ENCODE measurements at regions not wholly inside any gene's neighbourhood (a gene's known extent, or its start where the extent isn't known, plus 50 kb on each side); places are given as distances from the start of the nearest gene placed in this dataset.
"Not testable (repeated sequence)": the region's sequence is repeated elsewhere in the genome, so short reads cannot be mapped to it uniquely, and the experiment has no call there.

DNA sequence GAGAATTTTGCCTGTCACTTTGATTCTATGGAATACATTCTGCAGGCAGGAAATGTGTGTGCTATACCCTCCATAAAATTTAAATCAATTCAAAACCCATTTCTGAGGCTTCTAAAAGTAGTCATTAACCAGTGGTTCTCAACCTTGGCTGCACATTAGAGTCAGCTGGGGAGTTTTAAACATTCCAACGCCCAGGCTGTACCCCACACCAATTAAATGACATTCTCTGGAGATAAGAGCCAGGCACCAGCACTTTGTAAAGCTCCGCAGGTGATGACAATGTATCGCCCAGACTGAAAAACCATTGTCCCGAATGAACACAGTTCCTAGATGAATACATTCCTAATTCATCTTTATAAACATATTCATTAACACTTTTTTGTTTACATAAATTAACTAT lies 110.6 kb upstream of the MB21D2 start:
- ChIA-PET CTCF (no interaction called here), POLR2A (no interaction called here)
- TF ChIP-seq L3MBTL2 (conservative IDR thresholded peaks at IDR 0.05) (no peak), HDGF (IDR thresholded peaks at IDR 0.05; ENCODE audit: borderline replicate concordance) (no peak), ELF4 (IDR thresholded peaks at IDR 0.05) (no peak), FOXA1 (IDR thresholded peaks at IDR 0.05) (no peak), FOXM1 (IDR thresholded peaks at IDR 0.05; ENCODE audit: borderline replicate concordance) (no peak)

GRCh38 chr3:193029800-193030199 lies 112.1 kb upstream of the MB21D2 start:
- DNase-seq (ENCODE audit: extremely low spot score), result no peak

More for the DNA sequence above, 110.6 kb upstream of the MB21D2 start:
- DNase-seq (ENCODE audit: extremely low spot score), result no peak

GRCh38 chr3:193030276-193030675 lies 112.6 kb upstream of the MB21D2 start:
- TF ChIP-seq L3MBTL2 (conservative IDR thresholded peaks at IDR 0.05) (no peak), PKNOX1 (IDR thresholded peaks at IDR 0.05) (no peak), FOXM1 (IDR thresholded peaks at IDR 0.05; ENCODE audit: borderline replicate concordance) (no peak), FOXK2 (IDR thresholded peaks at IDR 0.05) (no peak)
- ChIA-PET CTCF (no interaction called here), POLR2A (no interaction called here)
- DNase-seq (ENCODE audit: extremely low spot score), result no peak

More at GRCh38 chr3:193029800-193030199, 112.1 kb upstream of the MB21D2 start:
- ChIA-PET CTCF (no interaction called here), POLR2A (no interaction called here)
- TF ChIP-seq HDGF (IDR thresholded peaks at IDR 0.05; ENCODE audit: borderline replicate concordance), result no peak

DNA sequence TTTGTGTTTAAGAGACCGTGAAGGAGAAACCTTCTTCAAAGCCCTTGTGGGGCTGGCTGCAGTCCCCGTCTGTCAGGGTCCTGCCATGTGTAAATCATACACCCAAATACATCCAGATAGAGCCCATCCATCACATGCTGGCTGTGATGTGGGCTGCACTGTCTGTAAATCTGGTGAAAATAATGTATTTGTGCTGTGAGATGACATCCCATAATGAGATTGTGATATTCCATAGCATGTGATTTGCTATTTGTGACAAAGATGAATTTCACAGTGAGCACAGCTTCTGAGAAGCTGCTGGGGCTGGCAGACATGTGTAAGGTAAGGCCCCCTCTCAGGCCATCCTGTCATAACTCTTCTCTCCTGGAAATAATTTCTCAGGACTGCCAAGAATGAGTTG lies 114.3 kb upstream of the MB21D2 start:
- POLR2A ChIA-PET, result no interaction called here
- TF ChIP-seq L3MBTL2 (conservative IDR thresholded peaks at IDR 0.05) (no peak), BHLHE40 (IDR thresholded peaks at IDR 0.05; ENCODE audit: borderline replicate concordance) (no peak), FOXK2 (IDR thresholded peaks at IDR 0.05) (no peak), NFRKB (IDR thresholded peaks at IDR 0.05) (no peak), ARNT (IDR thresholded peaks at IDR 0.05) (no peak), PKNOX1 (IDR thresholded peaks at IDR 0.05) (no peak), HDGF (IDR thresholded peaks at IDR 0.05; ENCODE audit: borderline replicate concordance) (no peak), LEF1 (IDR thresholded peaks at IDR 0.05; ENCODE audit: borderline replicate concordance) (no peak), CTBP1 (IDR thresholded peaks at IDR 0.05; ENCODE audit: borderline replicate concordance) (no peak)
- DNase-seq (ENCODE audit: extremely low spot score), result no peak
- CTCF ChIA-PET, result no interaction called here

GRCh38 chr3:193033226-193033780 lies 115.6 kb upstream of the MB21D2 start:
- POLR2A ChIA-PET, result no interaction called here
- no peak for TF ChIP-seq L3MBTL2 (conservative IDR thresholded peaks at IDR 0.05)
- no peak for TF ChIP-seq FOXK2 (IDR thresholded peaks at IDR 0.05)
- TF ChIP-seq ZNF384 (IDR thresholded peaks at IDR 0.05), result no peak
- TF ChIP-seq BHLHE40 (IDR thresholded peaks at IDR 0.05; ENCODE audit: borderline replicate concordance), result no peak
- no peak for TF ChIP-seq PKNOX1 (IDR thresholded peaks at IDR 0.05)
- no peak for DNase-seq (ENCODE audit: extremely low spot score)
- CTCF ChIA-PET, result no interaction called here

DNA sequence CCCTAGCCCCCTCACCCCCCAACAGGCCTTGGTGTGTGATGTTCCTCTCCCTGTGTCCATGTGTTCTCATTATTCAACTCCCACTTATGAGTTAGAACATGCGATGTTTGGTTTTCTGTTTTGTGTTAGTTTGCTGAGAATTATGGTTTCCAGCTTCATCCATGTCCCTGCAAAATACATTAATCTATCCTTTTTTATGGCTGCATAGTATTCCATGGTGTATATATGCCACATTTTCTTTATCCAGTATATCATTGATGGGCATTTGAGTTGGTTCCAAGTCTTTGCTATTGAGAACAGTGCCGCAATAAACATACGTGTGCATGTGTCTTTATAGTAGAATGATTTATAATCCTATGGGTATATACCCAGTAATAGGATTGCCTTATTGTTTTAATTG lies 120.2 kb upstream of the MB21D2 start:
- DNase-seq (ENCODE audit: extremely low spot score); CTCF ChIA-PET; POLR2A ChIA-PET: not testable (repeated sequence)

DNA sequence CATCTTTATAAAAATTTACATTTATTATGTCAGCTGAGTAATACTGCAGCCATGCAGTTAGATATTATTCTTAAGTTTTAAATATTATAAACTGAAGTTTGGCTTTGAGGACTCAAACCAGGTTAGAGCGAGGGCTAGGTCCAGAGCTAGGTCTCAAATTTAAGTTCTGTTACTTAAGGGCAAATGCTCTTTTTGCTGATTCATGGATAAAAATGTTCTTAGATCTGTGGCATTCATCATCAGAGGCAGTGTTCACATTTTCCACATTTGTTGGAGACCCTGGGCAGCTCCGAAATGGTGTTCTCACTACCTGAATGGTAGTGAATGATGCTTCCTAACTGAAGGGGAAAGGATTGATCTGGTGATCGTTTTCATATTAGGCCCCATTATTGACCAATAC lies 121.4 kb upstream of the MB21D2 start:
- DNase-seq (ENCODE audit: extremely low spot score), result no peak
- ChIA-PET POLR2A (no interaction called here), CTCF (interaction anchor here (0.8 kb wide), 1 partner anchor 18 kb away, joined by 4 read pairs; no protein-coding TSS in a partner anchor)
- TF ChIP-seq L3MBTL2 (conservative IDR thresholded peaks at IDR 0.05), result no peak
- no peak for TF ChIP-seq NFRKB (IDR thresholded peaks at IDR 0.05)
- no peak for TF ChIP-seq SUZ12 (IDR thresholded peaks at IDR 0.05)
- no peak for TF ChIP-seq LEF1 (IDR thresholded peaks at IDR 0.05; ENCODE audit: borderline replicate concordance)
- TF ChIP-seq FOXK2 (IDR thresholded peaks at IDR 0.05), result no peak
- no peak for TF ChIP-seq ELF4 (IDR thresholded peaks at IDR 0.05)
- no peak for TF ChIP-seq FOXM1 (IDR thresholded peaks at IDR 0.05; ENCODE audit: borderline replicate concordance)
- TF ChIP-seq SP1 (IDR thresholded peaks at IDR 0.05), result no peak
- no peak for TF ChIP-seq CTBP1 (IDR thresholded peaks at IDR 0.05; ENCODE audit: borderline replicate concordance)
- TF ChIP-seq PKNOX1 (IDR thresholded peaks at IDR 0.05), result no peak
- no peak for TF ChIP-seq TARDBP (IDR thresholded peaks at IDR 0.05)
- TF ChIP-seq FOXA1 (IDR thresholded peaks at IDR 0.05), result no peak
- no peak for TF ChIP-seq ARNT (IDR thresholded peaks at IDR 0.05)
- TF ChIP-seq HDGF (IDR thresholded peaks at IDR 0.05; ENCODE audit: borderline replicate concordance), result no peak
- TF ChIP-seq ZNF384 (IDR thresholded peaks at IDR 0.05), result no peak
- TF ChIP-seq BHLHE40 (IDR thresholded peaks at IDR 0.05; ENCODE audit: borderline replicate concordance), result no peak

Measured in HEK293T (cell line).